Astrocyte (in vitro differentiated cells and primary cell): ENCODE measurements at regions not wholly inside any gene's neighbourhood (a gene's known extent, or its start where the extent isn't known, plus 50 kb on each side); places are given as distances from the start of the nearest gene placed in this dataset.

Experiments
- CTCF ChIP-seq: IDR thresholded peaks from 2 replicates; pipeline ENCODE4 v1.5.1; 2011; ENCODE audit warnings: low read depth, mild to moderate bottlenecking, inconsistent platforms, low read length, moderate library complexity; ENCODE audit not compliant: insufficient read depth
- EZH2 ChIP-seq: IDR thresholded peaks from 2 replicates; pipeline ENCODE4 v1.6.1; 2012; ENCODE audit warnings: mild to moderate bottlenecking, low read length, inconsistent platforms; ENCODE audit not compliant: insufficient read depth

- no peak for TF ChIP-seq EZH2
- TF ChIP-seq CTCF = no peak
These were observed 219.8 kb downstream of the SH3BP4 start for GRCh38 chr2:235171550-235172031.
